ENCODE measurements at regions not wholly inside any gene's neighbourhood (a gene's known extent, or its start where the extent isn't known, plus 50 kb on each side); places are given as distances from the start of the nearest gene placed in this dataset.

DNA sequence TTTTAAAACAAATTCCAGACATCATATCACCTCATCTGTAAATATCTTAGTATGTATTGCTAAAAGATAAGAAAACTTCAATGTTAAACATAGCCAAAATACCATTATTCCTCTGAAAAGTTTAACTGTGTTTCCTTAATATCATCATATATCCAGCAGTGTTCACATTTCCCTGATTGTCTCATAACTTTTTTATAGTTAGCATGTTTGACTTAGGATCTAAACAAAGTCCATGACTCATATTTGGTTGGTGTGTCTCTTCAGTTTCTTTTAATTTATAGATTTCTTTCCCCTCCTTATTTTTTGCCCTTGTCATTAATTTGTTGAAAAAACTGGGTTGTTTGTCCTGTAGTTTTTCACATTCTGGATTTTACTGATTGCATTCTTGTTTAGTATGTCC is 163.0 kb downstream of the RPS12 start:
- Histone ChIP-seq H3K9me3 (ENCODE audit: control insufficient read depth in 4 of 4, insufficient read depth in 3 of 4, low read length in 3 of 4) (peaks cover 0 to 2% (median 0%) of the 10 kb centered on the region in 4 donors), H3K4me1 (ENCODE audit: control insufficient read depth in 5 of 5, insufficient read depth in 5 of 5, low read length in 5 of 5) (peaks cover 0 to 12% (median 0%) of the 10 kb centered on the region in 5 donors), H3K4me3 (no peak overlapping the region), H3K9ac (ENCODE audit: insufficient read depth in 1 of 2, low read length in 2 of 2) (no peak overlapping the region), H3K36me3 (ENCODE audit: control insufficient read depth in 4 of 4, insufficient read depth in 4 of 4, low read length in 4 of 4) (no peaks in the 10 kb centered on the region), H3K27me3 (ENCODE audit: control insufficient read depth in 3 of 3, insufficient read depth in 3 of 3, low read length in 2 of 3) (no peaks in the 10 kb centered on the region), H3K27ac (ENCODE audit: low read depth in 1 of 2, low read length in 1 of 2) (no peak overlapping the region)
- ATAC-seq (ENCODE audit: insufficient read depth, low FRiP score) (no peak), DNase-seq (no peak)
- TF ChIP-seq, protein P1, sequence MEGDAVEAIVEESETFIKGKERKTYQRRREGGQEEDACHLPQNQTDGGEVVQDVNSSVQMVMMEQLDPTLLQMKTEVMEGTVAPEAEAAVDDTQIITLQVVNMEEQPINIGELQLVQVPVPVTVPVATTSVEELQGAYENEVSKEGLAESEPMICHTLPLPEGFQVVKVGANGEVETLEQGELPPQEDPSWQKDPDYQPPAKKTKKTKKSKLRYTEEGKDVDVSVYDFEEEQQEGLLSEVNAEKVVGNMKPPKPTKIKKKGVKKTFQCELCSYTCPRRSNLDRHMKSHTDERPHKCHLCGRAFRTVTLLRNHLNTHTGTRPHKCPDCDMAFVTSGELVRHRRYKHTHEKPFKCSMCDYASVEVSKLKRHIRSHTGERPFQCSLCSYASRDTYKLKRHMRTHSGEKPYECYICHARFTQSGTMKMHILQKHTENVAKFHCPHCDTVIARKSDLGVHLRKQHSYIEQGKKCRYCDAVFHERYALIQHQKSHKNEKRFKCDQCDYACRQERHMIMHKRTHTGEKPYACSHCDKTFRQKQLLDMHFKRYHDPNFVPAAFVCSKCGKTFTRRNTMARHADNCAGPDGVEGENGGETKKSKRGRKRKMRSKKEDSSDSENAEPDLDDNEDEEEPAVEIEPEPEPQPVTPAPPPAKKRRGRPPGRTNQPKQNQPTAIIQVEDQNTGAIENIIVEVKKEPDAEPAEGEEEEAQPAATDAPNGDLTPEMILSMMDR (IDR thresholded peaks at IDR 0.05; ENCODE audit: control extremely low read depth, extremely low read depth) = no peak

DNA sequence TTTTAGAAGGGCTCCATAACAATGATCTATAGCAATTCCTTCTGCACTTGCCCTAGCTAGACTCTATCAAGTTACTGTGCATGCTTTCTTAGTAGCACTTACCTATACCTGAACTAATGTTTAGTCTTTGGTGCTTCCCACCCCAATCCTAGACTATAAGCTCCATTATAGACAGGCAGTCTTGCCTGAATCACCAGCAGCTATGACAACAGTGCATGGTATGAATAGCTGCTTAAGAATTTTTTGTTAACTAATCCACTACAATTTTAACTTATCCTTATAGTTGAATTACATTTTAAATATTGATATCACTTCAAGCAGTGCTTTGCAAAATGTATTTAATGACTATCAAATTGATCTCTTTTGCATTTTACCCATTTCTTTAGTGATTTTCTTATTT is 164.3 kb downstream of the RPS12 start:
- Histone ChIP-seq H3K4me1 (ENCODE audit: control insufficient read depth in 5 of 5, insufficient read depth in 5 of 5, low read length in 5 of 5) (peaks cover 0 to 5% (median 0%) of the 10 kb centered on the region in 5 donors), H3K27me3 (ENCODE audit: control insufficient read depth in 3 of 3, insufficient read depth in 3 of 3, low read length in 2 of 3) (no peaks in the 10 kb centered on the region), H3K9ac (ENCODE audit: insufficient read depth in 1 of 2, low read length in 2 of 2) (no peak overlapping the region), H3K9me3 (ENCODE audit: control insufficient read depth in 4 of 4, insufficient read depth in 3 of 4, low read length in 3 of 4) (peaks cover 0 to 3% (median 0%) of the 10 kb centered on the region in 4 donors), H3K36me3 (ENCODE audit: control insufficient read depth in 4 of 4, insufficient read depth in 4 of 4, low read length in 4 of 4) (no peaks in the 10 kb centered on the region), H3K27ac (ENCODE audit: low read depth in 1 of 2, low read length in 1 of 2) (no peak overlapping the region), H3K4me3 (no peak overlapping the region)
- ATAC-seq (ENCODE audit: insufficient read depth, low FRiP score) (no peak), DNase-seq (no peak)
- TF ChIP-seq, protein P1 (IDR thresholded peaks at IDR 0.05; ENCODE audit: control extremely low read depth, extremely low read depth) = no peak

DNA sequence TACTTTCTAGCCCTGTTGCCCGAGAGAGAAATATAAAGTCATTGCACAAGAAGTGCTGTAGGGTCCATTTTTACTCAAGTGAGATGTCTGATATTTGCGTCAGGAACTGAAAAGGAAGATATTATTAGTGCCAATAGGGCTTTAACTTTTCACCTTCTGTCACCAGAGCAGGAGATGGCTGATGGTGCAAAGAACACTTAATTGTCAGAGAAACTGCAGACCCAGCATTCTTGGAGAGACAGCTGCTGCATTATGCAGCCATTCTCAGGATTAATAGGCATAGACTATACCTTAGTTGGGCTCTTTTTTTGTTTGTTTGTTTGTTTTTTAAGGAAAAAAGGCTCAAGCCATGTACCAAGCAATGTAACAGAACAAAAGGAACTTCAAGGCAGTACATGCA is 179.4 kb downstream of the RPS12 start:
- H3K36me3 ChIP-seq (ENCODE audit: control insufficient read depth in 4 of 4, insufficient read depth in 4 of 4, low read length in 4 of 4) = no peaks in the 10 kb centered on the region
- H3K4me1 ChIP-seq (ENCODE audit: control insufficient read depth in 5 of 5, insufficient read depth in 5 of 5, low read length in 5 of 5) = no peaks in the 10 kb centered on the region
- ATAC-seq (ENCODE audit: insufficient read depth, low FRiP score) (no peak), DNase-seq (no peak)
- H3K9me3 ChIP-seq (ENCODE audit: control insufficient read depth in 4 of 4, insufficient read depth in 3 of 4, low read length in 3 of 4) = peaks cover 0 to 4% (median 0%) of the 10 kb centered on the region in 4 donors
- TF ChIP-seq, protein P1 (IDR thresholded peaks at IDR 0.05; ENCODE audit: control extremely low read depth, extremely low read depth) = no peak
- H3K4me3 ChIP-seq = no peak overlapping the region
- WGBS, 2 donors = 88 to 97% methylated on average over 2 of the region's 2 CpGs
- H3K27ac ChIP-seq (ENCODE audit: low read depth in 1 of 2, low read length in 1 of 2) = no peak overlapping the region
- H3K9ac ChIP-seq (ENCODE audit: insufficient read depth in 1 of 2, low read length in 2 of 2) = no peak overlapping the region
- H3K27me3 ChIP-seq (ENCODE audit: control insufficient read depth in 3 of 3, insufficient read depth in 3 of 3, low read length in 2 of 3) = no peaks in the 10 kb centered on the region

DNA sequence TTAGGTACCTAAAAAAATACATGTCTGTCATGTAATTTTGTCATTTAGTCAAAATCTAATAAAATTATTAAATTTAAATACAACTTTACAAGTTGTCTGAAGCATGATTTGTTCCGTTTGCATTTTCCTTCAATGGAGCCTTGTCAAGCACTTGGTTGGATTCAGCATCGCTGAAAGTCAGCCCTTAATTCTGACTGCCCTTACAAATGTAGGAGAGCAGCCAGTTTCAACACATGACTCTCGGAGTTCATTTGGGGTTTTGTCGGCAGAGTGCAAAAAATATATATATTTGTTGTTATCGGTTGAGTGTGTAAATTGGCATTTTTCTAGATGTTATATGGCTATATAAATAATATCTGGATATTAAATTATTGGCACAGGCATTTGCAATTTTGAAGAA is 180.6 kb downstream of the RPS12 start:
- H3K36me3 ChIP-seq (ENCODE audit: control insufficient read depth in 4 of 4, insufficient read depth in 4 of 4, low read length in 4 of 4) = no peaks in the 10 kb centered on the region
- no peak for DNase-seq
- TF ChIP-seq, protein P1 (IDR thresholded peaks at IDR 0.05; ENCODE audit: control extremely low read depth, extremely low read depth) = no peak
- H3K9ac ChIP-seq (ENCODE audit: insufficient read depth in 1 of 2, low read length in 2 of 2) = no peak overlapping the region
- ATAC-seq (ENCODE audit: insufficient read depth, low FRiP score) = no peak
- no peaks in the 10 kb centered on the region for H3K4me1 ChIP-seq (ENCODE audit: control insufficient read depth in 5 of 5, insufficient read depth in 5 of 5, low read length in 5 of 5)
- no peaks in the 10 kb centered on the region for H3K27me3 ChIP-seq (ENCODE audit: control insufficient read depth in 3 of 3, insufficient read depth in 3 of 3, low read length in 2 of 3)
- no peak overlapping the region for H3K4me3 ChIP-seq
- 93 to 95% methylated on average over 5 of the region's 5 CpGs for WGBS, 2 donors
- H3K27ac ChIP-seq (ENCODE audit: low read depth in 1 of 2, low read length in 1 of 2) = no peak overlapping the region
- peaks cover 0 to 4% (median 0%) of the 10 kb centered on the region in 4 donors for H3K9me3 ChIP-seq (ENCODE audit: control insufficient read depth in 4 of 4, insufficient read depth in 3 of 4, low read length in 3 of 4)
